H1 (cell line): ENCODE measurements at regions not wholly inside any gene's neighbourhood (a gene's known extent, or its start where the extent isn't known, plus 50 kb on each side); places are given as distances from the start of the nearest gene placed in this dataset.

Experiments used
- CTCF ChIA-PET: fragments of 300-600 bp; sonication (Branson Sonifier 250); formaldehyde crosslinking; loops from one replicate; lab custom pipeline; 2021; ENCODE audit not compliant: partially characterized antibody; lab: Charles Lee
- POLR2A ChIA-PET: fragments of 300-600 bp; sonication (Branson Sonifier 250); formaldehyde crosslinking; loops from one replicate; lab custom pipeline; 2021; ENCODE audit warnings: inconsistent platforms; ENCODE audit not compliant: partially characterized antibody; lab: Charles Lee
- DNase-seq, 2 experiments: peaks; one replicate each; pipeline versions ENCODE4 v3.0.0 to v3.0.0-alpha.2; 2010 to 2022; ENCODE audit warnings: low spot score in 2 of 2, low read depth in 1 of 2, mixed read lengths in 1 of 2
- FAIRE-seq: peaks from 2 replicates; lab custom pipeline; 2011; peaks lifted over from hg19 to GRCh38; lab: Jason Lieb, UNC
- H2AFZ ChIP-seq: 2 replicates; pipeline ENCODE4 v1.8.1; 2012; ENCODE audit warnings: low read length, inconsistent platforms
- H2AK5ac ChIP-seq: 2 replicates; pipeline ENCODE4 v1.6.1; 2013; ENCODE audit warnings: low read depth, low read length
- H2BK120ac ChIP-seq: replicated peaks from 2 replicates; pipeline ENCODE3; 2013; ENCODE audit warnings: low read depth, low read length, inconsistent platforms
- H2BK12ac ChIP-seq: 2 replicates; pipeline ENCODE4 v1.6.1; 2013; ENCODE audit warnings: low read depth, low read length
- H2BK15ac ChIP-seq: 2 replicates; pipeline ENCODE4 v1.6.1; 2013; ENCODE audit warnings: low read length
- H2BK20ac ChIP-seq: 2 replicates; pipeline ENCODE4 v1.6.1; 2013; ENCODE audit warnings: low read length
- H2BK5ac ChIP-seq: 2 replicates; pipeline ENCODE4 v1.6.1; 2013; ENCODE audit warnings: low read depth, low read length
- H3K14ac ChIP-seq: 2 replicates; pipeline ENCODE4 v1.6.1; 2013; ENCODE audit warnings: inconsistent platforms; ENCODE audit not compliant: insufficient read length
- H3K18ac ChIP-seq: 2 replicates; pipeline ENCODE4 v1.6.1; 2013; ENCODE audit warnings: low read length; ENCODE audit errors: extremely low read depth
- H3K23ac ChIP-seq: 2 replicates; pipeline ENCODE4 v1.6.1; 2013; ENCODE audit warnings: inconsistent platforms; ENCODE audit not compliant: insufficient read length
- H3K23me2 ChIP-seq: 2 replicates; pipeline ENCODE4 v1.6.1; 2013; ENCODE audit warnings: low read depth, low read length
- H3K27ac ChIP-seq: 2 replicates; pipeline ENCODE4 v1.6.1; 2011; ENCODE audit warnings: low read depth, low read length, inconsistent platforms
- H3K27me3 ChIP-seq, 4 experiments: replicated peaks in 1 of 4; 1 replicate in 1 of 4; 2 replicates in 3 of 4; pipeline versions ENCODE4 v1.6.1 to v1.8.1; 2011 to 2013; ENCODE audit warnings: low read length in 3 of 4, mild to moderate bottlenecking in 3 of 4, inconsistent platforms in 2 of 4, mixed read lengths in 2 of 4, moderate library complexity in 1 of 4; ENCODE audit not compliant: control insufficient read depth in 3 of 4, insufficient read depth in 3 of 4; ENCODE audit errors: extremely low read depth in 1 of 4
- H3K36me3 ChIP-seq, 4 experiments: 2 replicates each; pipeline versions ENCODE4 v1.6.1 to v1.8.1; 2011 to 2013; ENCODE audit warnings: mild to moderate bottlenecking in 4 of 4, low read length in 3 of 4, moderate library complexity in 2 of 4, control low read depth in 1 of 4, inconsistent platforms in 1 of 4; ENCODE audit not compliant: insufficient read depth in 4 of 4, control insufficient read depth in 2 of 4
- H3K4ac ChIP-seq: replicated peaks from 2 replicates; pipeline ENCODE3; 2013; ENCODE audit warnings: low read length, low read depth, mixed read lengths, inconsistent platforms; ENCODE audit not compliant: insufficient read length
- H3K4me1 ChIP-seq, 4 experiments: replicated peaks in 1 of 4; 1 replicate in 1 of 4; 2 replicates in 3 of 4; pipeline versions ENCODE4 v1.6.1 to v1.8.1; 2011 to 2013; ENCODE audit warnings: low read length in 3 of 4, inconsistent platforms in 2 of 4, mixed read lengths in 1 of 4; ENCODE audit not compliant: insufficient read depth in 4 of 4, control insufficient read depth in 3 of 4
- H3K4me2 ChIP-seq, 2 experiments: 2 replicates each; pipeline versions ENCODE4 v1.6.1 to v1.8.1; 2011 to 2013; ENCODE audit warnings: low read depth in 2 of 2, low read length in 2 of 2, control low read depth in 1 of 2, inconsistent platforms in 1 of 2, mild to moderate bottlenecking in 1 of 2; ENCODE audit not compliant: insufficient read depth in 1 of 2
- H3K4me3 ChIP-seq, 4 experiments: fragments of 200-600, 300-600 bp in 1 of 4; sonication (generic), shearing (Covaris generic), sonication (Bioruptor Twin) in 1 of 4; 2 replicates each; pipeline versions ENCODE4 v1.5.1 to v1.8.1; 2011 to 2016; ENCODE audit warnings: low read length in 4 of 4, low read depth in 3 of 4, control low read depth in 2 of 4, inconsistent platforms in 2 of 4, mild to moderate bottlenecking in 2 of 4, mixed read lengths in 1 of 4, moderate library complexity in 1 of 4; ENCODE audit not compliant: insufficient read depth in 2 of 4; ENCODE audit errors: extremely low read depth in 1 of 4
- H3K56ac ChIP-seq: replicated peaks from 2 replicates; pipeline ENCODE3; 2013; ENCODE audit warnings: low read depth, mild to moderate bottlenecking, mixed read lengths, low read length, inconsistent platforms; ENCODE audit not compliant: insufficient read length
- H3K79me1 ChIP-seq: 2 replicates; pipeline ENCODE4 v1.6.1; 2013; ENCODE audit warnings: low read depth, low read length, control low read depth
- H3K79me2 ChIP-seq, 2 experiments: 2 replicates each; pipeline versions ENCODE4 v1.6.1 to v1.8.1; 2012 to 2013; ENCODE audit warnings: low read length in 2 of 2, mild to moderate bottlenecking in 2 of 2, inconsistent platforms in 1 of 2; ENCODE audit not compliant: insufficient read depth in 2 of 2, control insufficient read depth in 1 of 2
- H3K9ac ChIP-seq, 4 experiments: replicated peaks in 1 of 4; 1 replicate in 1 of 4; 2 replicates in 3 of 4; pipeline versions ENCODE4 v1.6.1 to v1.8.1; 2011 to 2013; ENCODE audit warnings: low read depth in 3 of 4, low read length in 3 of 4, control low read depth in 2 of 4, mild to moderate bottlenecking in 2 of 4, moderate library complexity in 2 of 4, inconsistent platforms in 1 of 4; ENCODE audit errors: extremely low read depth in 1 of 4
- H3K9me3 ChIP-seq, 2 experiments: 2 replicates each; pipeline versions ENCODE4 v1.6.1 to v1.8.1; 2012 to 2013; ENCODE audit warnings: mild to moderate bottlenecking in 2 of 2, moderate library complexity in 2 of 2, control low read depth in 1 of 2, inconsistent platforms in 1 of 2, low read depth in 1 of 2, low read length in 1 of 2, mixed read lengths in 1 of 2; ENCODE audit not compliant: insufficient read depth in 2 of 2
- H4K20me1 ChIP-seq, 2 experiments: replicated peaks in 1 of 2; 2 replicates each; pipeline versions ENCODE3 to v1.8.1; 2011 to 2013; ENCODE audit warnings: inconsistent platforms in 2 of 2, low read length in 2 of 2, mild to moderate bottlenecking in 1 of 2; ENCODE audit not compliant: insufficient read depth in 2 of 2, control insufficient read depth in 1 of 2
- H4K5ac ChIP-seq: 2 replicates; pipeline ENCODE4 v1.6.1; 2013; ENCODE audit warnings: low read length, low read depth, mixed read lengths, inconsistent platforms; ENCODE audit not compliant: insufficient read length
- H4K8ac ChIP-seq: 2 replicates; pipeline ENCODE4 v1.8.0; 2013; ENCODE audit warnings: mild to moderate bottlenecking, moderate library complexity, low read length, inconsistent platforms; ENCODE audit not compliant: insufficient read depth; ENCODE audit errors: extremely low read depth
- H4K91ac ChIP-seq: replicated peaks from 2 replicates; pipeline ENCODE3; 2013; ENCODE audit warnings: low read length, mixed read lengths, inconsistent platforms; ENCODE audit not compliant: insufficient read length
- HDAC2 ChIP-seq, 2 experiments: fragments of 300-600 bp in 1 of 2; sonication (generic) in 1 of 2; IDR thresholded peaks; 2 replicates each; pipeline ENCODE4 v1.6.1; 2011 to 2012; ENCODE audit warnings: low read depth in 2 of 2, low read length in 2 of 2, mild to moderate bottlenecking in 2 of 2, moderate library complexity in 2 of 2, borderline replicate concordance in 1 of 2, inconsistent platforms in 1 of 2
- JUND ChIP-seq: IDR thresholded peaks from 2 replicates; pipeline ENCODE4 v1.6.1; 2011; ENCODE audit warnings: mild to moderate bottlenecking, improper control_type of control experiment, low read length
- KDM5A ChIP-seq: fragments of 200-600 bp; IDR thresholded peaks from 2 replicates; pipeline ENCODE4 v1.7.1; 2012; ENCODE audit warnings: mild to moderate bottlenecking, low read length, inconsistent platforms, mixed read lengths
- PHF8 ChIP-seq: fragments of 200-600 bp; sonication (generic); conservative IDR thresholded peaks from 2 replicates; pipeline ENCODE4 v1.7.1; 2012; ENCODE audit warnings: low read depth, mild to moderate bottlenecking, inconsistent platforms, low read length, moderate library complexity
- RFX5 ChIP-seq: IDR thresholded peaks from 2 replicates; pipeline ENCODE4 v1.6.1; 2011; ENCODE audit warnings: low read depth, low read length, improper control_type of control experiment, borderline replicate concordance
- SRF ChIP-seq: IDR thresholded peaks from 2 replicates; pipeline ENCODE4 v1.6.1; 2011; ENCODE audit warnings: mild to moderate bottlenecking, low read depth, low read length, moderate library complexity
- TCF12 ChIP-seq: IDR thresholded peaks from 2 replicates; pipeline ENCODE4 v1.6.1; 2011; ENCODE audit warnings: low read depth, mild to moderate bottlenecking, low read length
- WGBS, 2 experiments: shearing (Covaris generic) in 1 of 2; methylation state at CpG; one replicate each; pipeline versions ENCODE4 v1.1.6 to v1.1.7; 2013 to 2015; ENCODE audit warnings: low lambda C conversion rate in 2 of 2, mixed read lengths in 2 of 2, inconsistent platforms in 1 of 2, low coverage in 1 of 2, missing lambda C conversion rate in 1 of 2; ENCODE audit not compliant: insufficient replicate concordance in 2 of 2, insufficient coverage in 1 of 2, insufficient read length in 1 of 2; ENCODE audit errors: extremely low coverage in 1 of 2, missing lambda C conversion rate in 1 of 2; 5-methylcytosine and 5-hydroxymethylcytosine counted together

GRCh38 chr7:84508606-84509005 is 314.0 kb upstream of the SEMA3A start:
- H2BK5ac ChIP-seq: no peak overlapping the region
- POLR2A ChIA-PET: no interaction called here

More at GRCh38 chr7:84508606-84509005, 314.0 kb upstream of the SEMA3A start:
- H4K8ac ChIP-seq: no peak overlapping the region
- CTCF ChIA-PET: no interaction called here
- no peak overlapping the region for H2BK15ac ChIP-seq
- no peaks in the 10 kb centered on the region for H3K27me3 ChIP-seq
- H2AK5ac ChIP-seq: no peak overlapping the region
- 91% methylated on average over 4 of the region's 4 CpGs; no CpG with 5 or more reads in 1 of the 2 experiments for WGBS, 2 experiments
- H3K27ac ChIP-seq: no peak overlapping the region
- H4K20me1 ChIP-seq: no peaks in the 10 kb centered on the region
- no peaks in the 10 kb centered on the region; a peak in 1 of 7 replicates for H3K4me1 ChIP-seq
- H4K91ac ChIP-seq: no peak overlapping the region
- H4K5ac ChIP-seq: no peak overlapping the region
- H3K9ac ChIP-seq: no peak overlapping the region
- no peak overlapping the region for H2BK12ac ChIP-seq
- no peak for TF ChIP-seq JUND
- no peak for TF ChIP-seq HDAC2 (IDR thresholded peaks at IDR 0.05; ENCODE audit: borderline replicate concordance in 1 of 2, low read depth in 2 of 2, low read length in 2 of 2)
- no peak for TF ChIP-seq PHF8
- no peak for TF ChIP-seq SRF
- TF ChIP-seq RFX5: no peak
- no peak for TF ChIP-seq KDM5A
- TF ChIP-seq TCF12: no peak
- TF ChIP-seq, all 59 proteins: peak for 0
- H3K79me2 ChIP-seq: no peaks in the 10 kb centered on the region
- H3K4me2 ChIP-seq: no peak overlapping the region
- no peak overlapping the region for H3K18ac ChIP-seq
- no peak for FAIRE-seq
- no peak overlapping the region for H2BK20ac ChIP-seq
- no peaks in the 10 kb centered on the region for H3K36me3 ChIP-seq
- no peak overlapping the region for H3K4ac ChIP-seq
- no peak overlapping the region for H3K23ac ChIP-seq
- no peaks in the 10 kb centered on the region for H3K23me2 ChIP-seq
- DNase-seq: no peak
- H2BK120ac ChIP-seq: no peak overlapping the region
- no peak overlapping the region for H3K56ac ChIP-seq
- no peaks in the 10 kb centered on the region for H3K9me3 ChIP-seq
- H3K14ac ChIP-seq: no peak overlapping the region
- H3K79me1 ChIP-seq: no peaks in the 10 kb centered on the region
- no peak overlapping the region for H2AFZ ChIP-seq
- H3K4me3 ChIP-seq: no peak overlapping the region
